K562 (cell line): ENCODE measurements at regions not wholly inside any gene's neighbourhood (a gene's known extent, or its start where the extent isn't known, plus 50 kb on each side); places are given as distances from the start of the nearest gene placed in this dataset.
"Not testable (repeated sequence)": the region's sequence is repeated elsewhere in the genome, so short reads cannot be mapped to it uniquely, and the experiment has no call there.

Experiments
- ATAC-seq: fragments of 200-7000 bp; cut with Tn5 transposase; 3 replicates; pipeline ENCODE4 v1.9.1; 2020; ENCODE audit warnings: moderate library complexity
- BruUV-seq: library from RNA; stranded (reverse); fragments of 400-500 nt; replicated peaks from 2 replicates; lab custom pipeline; 2021; lab: Mats Ljungman, UMichigan
- CTCF ChIA-PET: fragments of 300-600 bp; formaldehyde crosslinking; extraction: SDS; loops from one replicate; lab custom pipeline; 2021; ENCODE audit warnings: low intra/inter-chr PET ratio; lab: Yijun Ruan, JAX
- POLR2A ChIA-PET: fragments of 300-600, 350-650 bp; sonication (Branson Sonifier 250); formaldehyde crosslinking; extraction: SDS; loops from one replicate; lab custom pipeline; 2021; ENCODE audit warnings: antibody characterized with exemption, inconsistent platforms; lab: Yijun Ruan, JAX
- DNase-seq, 4 experiments: peaks; one replicate each; pipeline versions ENCODE4 v3.0.0 to v3.0.0-alpha.2; 2011 to 2018; ENCODE audit warnings: low spot score in 3 of 4, mixed read lengths in 3 of 4; ENCODE audit errors: extremely low read depth in 1 of 4
- FAIRE-seq: peaks from 2 replicates; lab custom pipeline; 2011; peaks lifted over from hg19 to GRCh38; lab: Jason Lieb, UNC
- H2AFZ ChIP-seq: 2 replicates; pipeline ENCODE4 v1.6.0; 2011; ENCODE audit warnings: low read depth, low read length, control low read depth, inconsistent platforms
- H3K27ac ChIP-seq: fragments of 200-600 bp; 3 replicates; pipeline ENCODE4 v1.8.0; 2011; ENCODE audit warnings: low read depth, mild to moderate bottlenecking, control low read depth, inconsistent platforms, low read length, moderate library complexity, mixed read lengths; ENCODE audit errors: extremely low read depth
- H3K27me3 ChIP-seq, 2 experiments: fragments of 300-600 bp in 1 of 2; 2 replicates in 1 of 2; 3 replicates in 1 of 2; pipeline versions ENCODE4 v1.6.0 to v1.8.0; 2011; ENCODE audit warnings: inconsistent platforms in 2 of 2, low read length in 2 of 2, mild to moderate bottlenecking in 1 of 2, mixed read lengths in 1 of 2, moderate library complexity in 1 of 2; ENCODE audit not compliant: control insufficient read depth in 2 of 2, insufficient read depth in 2 of 2
- H3K36me3 ChIP-seq: fragments of 300-600 bp; 3 replicates; pipeline ENCODE4 v1.8.0; 2011; ENCODE audit warnings: mild to moderate bottlenecking, low read length, inconsistent platforms; ENCODE audit not compliant: control insufficient read depth, insufficient read depth
- H3K4me1 ChIP-seq, 2 experiments: fragments of 200-600 bp in 1 of 2; replicated peaks in 1 of 2; 2 replicates in 1 of 2; 3 replicates in 1 of 2; pipeline versions ENCODE4 v1.5.1 to v1.8.0; 2011; ENCODE audit warnings: inconsistent platforms in 2 of 2, low read length in 2 of 2, mild to moderate bottlenecking in 1 of 2, mixed read lengths in 1 of 2, moderate library complexity in 1 of 2; ENCODE audit not compliant: control insufficient read depth in 2 of 2, insufficient read depth in 2 of 2
- H3K4me2 ChIP-seq: 2 replicates; pipeline ENCODE4 v1.6.1; 2011; ENCODE audit warnings: low read length, control low read depth, inconsistent platforms, mixed read lengths; ENCODE audit not compliant: insufficient read depth
- H3K4me3 ChIP-seq: fragments of 200-600 bp; sonication (generic), shearing (Covaris generic); 2 replicates; pipeline ENCODE4 v1.5.1; 2016; ENCODE audit warnings: control low read depth, inconsistent platforms
- H3K79me2 ChIP-seq: fragments of 200-600 bp; 3 replicates; pipeline ENCODE4 v1.8.0; 2011; ENCODE audit warnings: low read length, inconsistent platforms; ENCODE audit not compliant: control insufficient read depth, insufficient read depth
- H3K9ac ChIP-seq, 2 experiments: 2 replicates each; pipeline versions ENCODE4 v1.6.0 to v1.6.1; 2011; ENCODE audit warnings: low read depth in 2 of 2, low read length in 2 of 2, control low read depth in 1 of 2, inconsistent platforms in 1 of 2, mild to moderate bottlenecking in 1 of 2, mixed read lengths in 1 of 2; ENCODE audit not compliant: insufficient read depth in 1 of 2
- H3K9me1 ChIP-seq: one replicate; pipeline ENCODE4 v1.6.0; 2011; ENCODE audit warnings: inconsistent platforms, mild to moderate bottlenecking, low read length, moderate library complexity; ENCODE audit not compliant: control insufficient read depth, insufficient read depth
- H3K9me3 ChIP-seq: replicated peaks from 2 replicates; pipeline ENCODE4 v1.5.1; 2011; ENCODE audit warnings: low read depth, low read length, inconsistent platforms; ENCODE audit not compliant: control insufficient read depth, insufficient read depth
- H4K20me1 ChIP-seq: replicated peaks from 2 replicates; pipeline ENCODE4 v1.6.1; 2011; ENCODE audit warnings: low read length, inconsistent platforms, mixed read lengths; ENCODE audit not compliant: control insufficient read depth, insufficient read depth
- CBFA2T3 ChIP-seq: fragments of 450-650 bp; IDR thresholded peaks from 2 replicates; pipeline ENCODE4 v1.6.1; 2017
- GTF2F1 ChIP-seq: IDR thresholded peaks from 2 replicates; pipeline ENCODE4 v1.6.1; 2011; ENCODE audit warnings: low read depth, low read length, improper control_type of control experiment
- SETDB1 ChIP-seq: IDR thresholded peaks from one replicate; pipeline ENCODE4 v1.6.1; 2012; ENCODE audit warnings: low read length, control low read depth, inconsistent platforms
- ZNF764 ChIP-seq: fragments of 250-450 bp; sonication (Bioruptor Pico); IDR thresholded peaks from 2 replicates; pipeline ENCODE4 v1.4.0; 2020; ENCODE audit warnings: low read depth, mild to moderate bottlenecking, moderate library complexity
- WGBS: fragments of 100-300 bp; shearing (Covaris generic); methylation state at CpG from one replicate; pipeline ENCODE4 v1.1.6; 2016; ENCODE audit warnings: low coverage, mixed read lengths; ENCODE audit not compliant: insufficient coverage; ENCODE audit errors: missing lambda C conversion rate; 5-methylcytosine and 5-hydroxymethylcytosine counted together
- in situ Hi-C: fragments of 300-500 bp; cut with MboI; formaldehyde crosslinking; loops from 4 replicates; pipeline ENCODE4 v1.15.0; 2018; ENCODE audit warnings: inconsistent platforms, mixed read lengths
- intact Hi-C: fragments of 100-400 bp; cut with micrococcal nuclease; formaldehyde crosslinking; loops from 2 replicates; pipeline ENCODE4 v1.14.2; 2022

DNA sequence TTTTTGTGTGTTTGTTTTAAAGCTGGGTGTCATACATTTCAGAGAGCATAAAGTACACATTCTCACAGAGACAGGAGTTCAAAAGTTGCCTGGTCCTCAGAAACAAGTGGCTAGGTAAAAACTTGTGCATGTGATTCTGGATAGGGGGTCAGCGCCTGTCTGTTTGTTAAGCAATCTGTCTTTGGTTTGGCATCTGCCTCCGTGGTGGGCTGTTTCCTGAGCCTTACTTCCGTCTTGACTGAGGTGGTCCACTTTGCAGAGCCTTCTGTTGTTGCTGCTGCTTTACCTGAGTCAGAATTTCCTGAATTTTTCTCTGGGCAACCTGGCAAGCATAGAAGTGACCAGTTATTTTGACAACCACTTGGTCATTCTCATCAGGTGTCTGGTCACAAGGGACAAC, 73.8 kb upstream of the RPS6KA2 start:
- H2AFZ ChIP-seq, H4K20me1 ChIP-seq, H3K9me1 ChIP-seq, H3K27ac ChIP-seq, BruUV-seq, DNase-seq, CTCF ChIA-PET, FAIRE-seq, H3K4me2 ChIP-seq, POLR2A ChIA-PET, H3K79me2 ChIP-seq, H3K9ac ChIP-seq, H3K36me3 ChIP-seq, ATAC-seq, H3K4me3 ChIP-seq, H3K9me3 ChIP-seq, in situ Hi-C loops, H3K4me1 ChIP-seq: not testable (repeated sequence)
- intact Hi-C loops = loop anchor here (10.0 kb wide), 1 partner anchor 426 kb away; no protein-coding TSS in a partner anchor
- peaks cover 17 to 44% of the 10 kb centered on the region in 2 experiments for H3K27me3 ChIP-seq
- WGBS = 0% methylated on average over 3 of the region's 3 CpGs

DNA sequence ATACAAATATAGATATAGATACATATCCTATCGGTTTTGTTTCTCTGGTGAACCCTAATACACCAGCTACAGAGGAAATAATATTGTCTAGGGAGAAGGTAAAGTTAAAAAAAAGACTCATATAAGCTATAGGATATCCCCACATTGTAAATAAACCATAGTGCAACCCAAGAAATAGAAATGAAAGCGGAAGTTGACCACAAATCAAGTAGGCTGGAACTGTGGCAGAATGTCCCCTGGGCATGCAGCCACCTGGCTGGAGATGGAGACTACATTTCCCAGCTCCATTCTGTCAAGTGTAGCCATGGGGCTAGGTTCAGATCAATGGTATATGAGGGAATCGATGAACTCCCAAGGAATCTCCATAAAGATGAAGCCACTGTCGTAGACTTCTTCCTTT, 70.1 kb upstream of the RPS6KA2 start:
- Histone ChIP-seq H3K4me3 (no peak overlapping the region), H3K27me3 (peaks cover 36 to 57% of the 10 kb centered on the region in 2 experiments), H3K9ac (no peak overlapping the region), H3K79me2 (no peaks in the 10 kb centered on the region), H2AFZ (no peak overlapping the region), H3K4me2 (no peak overlapping the region), H3K9me1 (no peaks in the 10 kb centered on the region), H3K4me1 (no peaks in the 10 kb centered on the region), H3K36me3 (no peaks in the 10 kb centered on the region), H4K20me1 (peaks cover 7% of the 10 kb centered on the region; the same call in 1 of the 2 replicates), H3K27ac (no peak overlapping the region), H3K9me3 (no peaks in the 10 kb centered on the region)
- in situ Hi-C loops = no loop called here
- ATAC-seq (no peak), FAIRE-seq (no peak), DNase-seq (no peak)
- intact Hi-C loops = no loop called here
- CTCF ChIA-PET = no interaction called here
- BruUV-seq = no TSS peak
- no peak for TF ChIP-seq ZNF764 (CRISPR knock-in tag)
- TF ChIP-seq GTF2F1 = no peak
- no peak for TF ChIP-seq SETDB1
- no peak for TF ChIP-seq CBFA2T3
- POLR2A ChIA-PET = interaction anchor here (0.8 to 1.0 kb wide), 2 partner anchors 25 to 357 kb away, joined by 3 read pairs; no protein-coding TSS in a partner anchor
- WGBS = under 1% methylated on average over 4 of the region's 4 CpGs
